CD4-positive, CD25-positive, alpha-beta regulatory T cell (primary cell): ENCODE measurements at regions not wholly inside any gene's neighbourhood (a gene's known extent, or its start where the extent isn't known, plus 50 kb on each side); places are given as distances from the start of the nearest gene placed in this dataset.

Source experiments
- ATAC-seq, 2 donors: fragments of 150-1000 bp; cut with Tn5 transposase; one replicate each; pipeline ENCODE4 v1.10.0; 2021; ENCODE audit warnings: low read depth in 2 of 2, moderate number of reproducible peaks in 2 of 2, moderate library complexity in 1 of 2
- DNase-seq, 3 donors: peaks; one replicate each; pipeline versions ENCODE4 v3.0.0 to v3.0.0-alpha.2; 2012 to 2022; ENCODE audit warnings: mixed read lengths in 1 of 3
- H3K27ac ChIP-seq: one replicate; pipeline ENCODE4 v1.7.0; 2013; ENCODE audit warnings: mild to moderate bottlenecking, low read length; ENCODE audit not compliant: insufficient read depth, poor library complexity, severe bottlenecking
- H3K27me3 ChIP-seq: one replicate; pipeline ENCODE4 v1.7.0; 2013; ENCODE audit warnings: low read length; ENCODE audit not compliant: control insufficient read depth, insufficient read depth
- H3K36me3 ChIP-seq: one replicate; pipeline ENCODE4 v1.7.0; 2013; ENCODE audit warnings: mild to moderate bottlenecking, low read length, moderate library complexity; ENCODE audit not compliant: control insufficient read depth, insufficient read depth
- H3K4me1 ChIP-seq: 2 replicates; pipeline ENCODE4 v1.7.0; 2013; ENCODE audit warnings: mild to moderate bottlenecking, low read length; ENCODE audit not compliant: insufficient read depth, control insufficient read depth, poor library complexity, severe bottlenecking
- H3K4me3 ChIP-seq: one replicate; pipeline ENCODE4 v1.7.0; 2013; ENCODE audit warnings: low read depth, mild to moderate bottlenecking, low read length, moderate library complexity
- H3K9me3 ChIP-seq, 2 experiments: 1 replicate in 1 of 2; 2 replicates in 1 of 2; pipeline ENCODE4 v1.7.0; 2013; ENCODE audit warnings: low read length in 2 of 2, mild to moderate bottlenecking in 1 of 2, moderate library complexity in 1 of 2; ENCODE audit not compliant: control insufficient read depth in 2 of 2
- H3K27ac Mint-ChIP-seq, 3 donors: one replicate each; pipeline ENCODE4 v1.8.0; 2020 to 2022; ENCODE audit warnings: mild to moderate bottlenecking in 3 of 3, mixed read lengths in 3 of 3, moderate library complexity in 2 of 3
- H3K27me3 Mint-ChIP-seq: one replicate; pipeline ENCODE4 v1.8.0; 2022; ENCODE audit warnings: mild to moderate bottlenecking, mixed read lengths
- H3K36me3 Mint-ChIP-seq: one replicate; pipeline ENCODE4 v1.8.0; 2020; ENCODE audit warnings: mixed read lengths
- H3K4me1 Mint-ChIP-seq, 4 donors: one replicate each; pipeline ENCODE4 v1.8.0; 2020 to 2022; ENCODE audit warnings: mixed read lengths in 4 of 4, mild to moderate bottlenecking in 1 of 4
- H3K4me3 Mint-ChIP-seq, 4 donors: one replicate each; pipeline ENCODE4 v1.8.0; 2020 to 2022; ENCODE audit warnings: mild to moderate bottlenecking in 4 of 4, mixed read lengths in 4 of 4, moderate library complexity in 3 of 4
- H3K9me3 Mint-ChIP-seq, 7 donors: one replicate each; pipeline ENCODE4 v1.8.0; 2020 to 2022; ENCODE audit warnings: mixed read lengths in 7 of 7, mild to moderate bottlenecking in 3 of 7, moderate library complexity in 2 of 7

GRCh38 chr12:24152270-24152669 lies 202.8 kb upstream of the SOX5 start:
- H3K27ac ChIP-seq, result no peak overlapping the region
- no peak overlapping the region for H3K27ac Mint-ChIP-seq
- no peaks in the 10 kb centered on the region for H3K4me1 Mint-ChIP-seq
- H3K4me3 ChIP-seq, result no peak overlapping the region
- no peaks in the 10 kb centered on the region for H3K27me3 Mint-ChIP-seq
- H3K36me3 ChIP-seq, result no peaks in the 10 kb centered on the region
- H3K9me3 ChIP-seq, result no peaks in the 10 kb centered on the region
- DNase-seq (no peak), ATAC-seq (no peak)
- no peak overlapping the region for H3K4me3 Mint-ChIP-seq
- H3K27me3 ChIP-seq, result no peaks in the 10 kb centered on the region
- H3K36me3 Mint-ChIP-seq, result no peaks in the 10 kb centered on the region
- H3K9me3 Mint-ChIP-seq, result peaks cover 0 to 12% (median 3%) of the 10 kb centered on the region in 7 donors
- no peaks in the 10 kb centered on the region for H3K4me1 ChIP-seq

- H3K4me1 Mint-ChIP-seq, result no peaks in the 10 kb centered on the region
- H3K9me3 Mint-ChIP-seq, result peaks cover 0 to 15% (median 1%) of the 10 kb centered on the region in 7 donors
- no peak overlapping the region for H3K4me3 Mint-ChIP-seq
- H3K27me3 Mint-ChIP-seq, result no peaks in the 10 kb centered on the region
- no peaks in the 10 kb centered on the region for H3K36me3 ChIP-seq
- no peaks in the 10 kb centered on the region for H3K36me3 Mint-ChIP-seq
- no peaks in the 10 kb centered on the region for H3K4me1 ChIP-seq
- no peak for DNase-seq
- no peak overlapping the region for H3K27ac Mint-ChIP-seq
- ATAC-seq, result no peak
- no peaks in the 10 kb centered on the region for H3K27me3 ChIP-seq
- no peak overlapping the region for H3K27ac ChIP-seq
- no peaks in the 10 kb centered on the region for H3K9me3 ChIP-seq
- H3K4me3 ChIP-seq, result no peak overlapping the region
Measured at GRCh38 chr12:24143928-24144327, 194.5 kb upstream of the SOX5 start.

GRCh38 chr12:24139035-24139434 lies 189.6 kb upstream of the SOX5 start:
- H3K4me1 Mint-ChIP-seq, result no peaks in the 10 kb centered on the region
- no peak for DNase-seq
- Histone ChIP-seq H3K4me1 (no peaks in the 10 kb centered on the region), H3K27me3 (no peaks in the 10 kb centered on the region), H3K27ac (no peak overlapping the region), H3K4me3 (no peak overlapping the region), H3K36me3 (no peaks in the 10 kb centered on the region), H3K9me3 (peaks cover 0 to 2% of the 10 kb centered on the region in 2 experiments)
- H3K9me3 Mint-ChIP-seq, result peaks cover 0 to 18% (median 3%) of the 10 kb centered on the region in 7 donors
- ATAC-seq, result no peak
- H3K27me3 Mint-ChIP-seq, result no peaks in the 10 kb centered on the region
- no peaks in the 10 kb centered on the region for H3K36me3 Mint-ChIP-seq
- H3K27ac Mint-ChIP-seq, result no peak overlapping the region
- no peak overlapping the region for H3K4me3 Mint-ChIP-seq

GRCh38 chr12:24138041-24138440 lies 188.6 kb upstream of the SOX5 start:
- no peak overlapping the region for H3K4me3 Mint-ChIP-seq
- H3K4me1 Mint-ChIP-seq, result no peaks in the 10 kb centered on the region
- no peak for ATAC-seq

GRCh38 chr12:24135158-24135850 lies 185.8 kb upstream of the SOX5 start:
- no peak overlapping the region for H3K4me3 Mint-ChIP-seq
- Histone ChIP-seq H3K36me3 (no peaks in the 10 kb centered on the region), H3K4me1 (no peaks in the 10 kb centered on the region), H3K9me3 (peaks cover 0 to 2% of the 10 kb centered on the region in 2 experiments), H3K4me3 (no peak overlapping the region), H3K27me3 (no peaks in the 10 kb centered on the region), H3K27ac (no peak overlapping the region)
- no peak overlapping the region for H3K27ac Mint-ChIP-seq
- no peaks in the 10 kb centered on the region for H3K4me1 Mint-ChIP-seq
- H3K9me3 Mint-ChIP-seq, result peaks cover 0 to 12% (median 3%) of the 10 kb centered on the region in 7 donors
- H3K36me3 Mint-ChIP-seq, result no peaks in the 10 kb centered on the region
- H3K27me3 Mint-ChIP-seq, result no peaks in the 10 kb centered on the region
- ATAC-seq (no peak), DNase-seq (no peak)

More at GRCh38 chr12:24138041-24138440, 188.6 kb upstream of the SOX5 start:
- peaks cover 0 to 12% (median 3%) of the 10 kb centered on the region in 7 donors for H3K9me3 Mint-ChIP-seq
- Histone ChIP-seq H3K36me3 (no peaks in the 10 kb centered on the region), H3K9me3 (peaks cover 0 to 2% of the 10 kb centered on the region in 2 experiments), H3K4me3 (no peak overlapping the region), H3K27ac (no peak overlapping the region), H3K27me3 (no peaks in the 10 kb centered on the region), H3K4me1 (no peaks in the 10 kb centered on the region)
- no peaks in the 10 kb centered on the region for H3K36me3 Mint-ChIP-seq
- no peak overlapping the region for H3K27ac Mint-ChIP-seq
- H3K27me3 Mint-ChIP-seq, result no peaks in the 10 kb centered on the region
- no peak for DNase-seq

GRCh38 chr12:24134092-24134491 lies 184.6 kb upstream of the SOX5 start:
- H3K27ac ChIP-seq, result no peak overlapping the region
- no peaks in the 10 kb centered on the region for H3K36me3 Mint-ChIP-seq
- H3K27me3 ChIP-seq, result no peaks in the 10 kb centered on the region
- no peak overlapping the region for H3K27ac Mint-ChIP-seq
- no peaks in the 10 kb centered on the region for H3K4me1 ChIP-seq
- H3K9me3 Mint-ChIP-seq, result peaks cover 0 to 4% (median 2%) of the 10 kb centered on the region in 7 donors
- no peak for ATAC-seq
- peaks cover 0 to 2% of the 10 kb centered on the region in 2 experiments for H3K9me3 ChIP-seq
- no peak overlapping the region for H3K4me3 Mint-ChIP-seq
- no peaks in the 10 kb centered on the region for H3K27me3 Mint-ChIP-seq
- H3K4me1 Mint-ChIP-seq, result no peaks in the 10 kb centered on the region
- H3K4me3 ChIP-seq, result no peak overlapping the region
- DNase-seq, result no peak
- no peaks in the 10 kb centered on the region for H3K36me3 ChIP-seq

GRCh38 chr12:24133384-24133783 lies 183.9 kb upstream of the SOX5 start:
- no peaks in the 10 kb centered on the region for H3K4me1 ChIP-seq
- no peak for ATAC-seq

More at GRCh38 chr12:24133384-24133783, 183.9 kb upstream of the SOX5 start:
- Mint-ChIP-seq H3K9me3 (peaks cover 0 to 6% (median 2%) of the 10 kb centered on the region in 7 donors), H3K36me3 (no peaks in the 10 kb centered on the region), H3K27me3 (no peaks in the 10 kb centered on the region), H3K4me3 (no peak overlapping the region), H3K4me1 (no peaks in the 10 kb centered on the region), H3K27ac (no peak overlapping the region)
- Histone ChIP-seq H3K36me3 (no peaks in the 10 kb centered on the region), H3K27ac (no peak overlapping the region), H3K4me3 (no peak overlapping the region), H3K27me3 (no peaks in the 10 kb centered on the region), H3K9me3 (peaks cover 0 to 2% of the 10 kb centered on the region in 2 experiments)
- DNase-seq, result no peak
